NT2/D1 (cell line): ENCODE measurements at regions not wholly inside any gene's neighbourhood (a gene's known extent, or its start where the extent isn't known, plus 50 kb on each side); places are given as distances from the start of the nearest gene placed in this dataset.

Experiments
- YY1 ChIP-seq: IDR thresholded peaks from 2 replicates; pipeline ENCODE4 v1.6.1; 2011; ENCODE audit not compliant: insufficient read length, insufficient read depth
- ZNF274 ChIP-seq: IDR thresholded peaks from 2 replicates; pipeline ENCODE4 v1.6.1; 2011; ENCODE audit warnings: mild to moderate bottlenecking, low read depth, low read length

- TF ChIP-seq YY1: no peak
- TF ChIP-seq ZNF274: no peak
These were observed 683.0 kb downstream of the NTRK3 start for GRCh38 chr15:87573534-87573933.
